Muscle of arm (tissue), 1 donor: ENCODE measurements at regions not wholly inside any gene's neighbourhood (a gene's known extent, or its start where the extent isn't known, plus 50 kb on each side); places are given as distances from the start of the nearest gene placed in this dataset.
"Not testable (repeated sequence)": the region's sequence is repeated elsewhere in the genome, so short reads cannot be mapped to it uniquely, and the experiment has no call there.

Experiments
- DNase-seq: peaks from one replicate; pipeline ENCODE4 v3.0.0-alpha.2; 2013

DNA sequence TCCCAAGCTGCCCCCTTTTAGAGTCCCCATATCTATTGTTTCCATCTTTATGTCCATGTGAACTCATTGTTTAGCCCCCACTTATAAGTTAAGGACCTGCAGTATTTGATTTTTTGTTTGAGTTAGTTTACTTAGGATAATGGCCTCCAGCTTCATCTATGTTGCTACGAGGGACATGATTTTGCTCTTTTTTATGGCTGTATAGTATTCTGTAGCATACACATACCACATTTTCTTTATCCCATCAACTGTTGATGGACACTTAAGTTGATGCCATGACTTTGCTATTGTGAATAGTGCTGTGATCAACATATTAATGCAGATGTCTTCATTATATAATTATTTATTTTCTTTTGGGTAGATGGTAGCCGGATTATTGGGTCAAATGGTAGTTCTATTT is 576.9 kb downstream of the ANKRD7 start:
- DNase-seq = no peak

DNA sequence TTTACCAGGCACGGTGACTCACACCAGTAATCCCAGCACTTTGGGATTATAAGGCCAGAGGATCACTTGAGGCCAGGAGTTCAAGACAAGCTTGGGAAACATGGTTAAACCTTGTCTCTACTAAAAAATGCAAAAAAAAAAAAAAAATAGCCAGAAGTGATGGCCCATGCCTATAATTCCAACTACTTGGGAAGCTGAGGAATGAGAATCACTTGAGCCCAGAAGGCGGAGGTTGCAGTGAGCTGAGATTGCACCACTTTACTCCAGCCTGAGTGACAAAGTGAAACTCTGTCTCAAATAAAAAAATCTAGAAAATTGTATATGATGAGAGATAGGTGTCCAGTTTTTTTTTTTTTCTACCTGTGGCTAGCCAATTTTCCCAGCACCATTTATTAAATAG is 578.2 kb downstream of the ANKRD7 start:
- no peak for DNase-seq

DNA sequence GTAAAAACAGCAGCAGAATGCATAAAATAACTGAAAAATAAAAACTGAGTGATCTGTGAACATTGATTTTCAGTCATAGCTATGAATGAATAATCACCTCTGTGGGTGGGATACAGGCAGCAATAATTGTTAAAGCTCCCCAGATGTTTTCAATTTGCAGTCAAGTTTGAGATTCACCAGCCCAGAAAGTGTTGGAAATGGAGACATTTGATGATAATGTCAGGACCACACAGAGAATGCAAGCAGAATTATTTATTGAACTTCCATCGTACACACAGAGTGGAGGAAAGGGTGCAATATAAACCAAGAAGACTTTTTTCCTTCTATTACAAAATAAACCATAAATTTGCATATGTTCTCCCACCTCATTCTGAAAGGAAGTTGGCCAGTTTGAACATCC is 601.7 kb downstream of the ANKRD7 start:
- DNase-seq = peak; percentile 7

DNA sequence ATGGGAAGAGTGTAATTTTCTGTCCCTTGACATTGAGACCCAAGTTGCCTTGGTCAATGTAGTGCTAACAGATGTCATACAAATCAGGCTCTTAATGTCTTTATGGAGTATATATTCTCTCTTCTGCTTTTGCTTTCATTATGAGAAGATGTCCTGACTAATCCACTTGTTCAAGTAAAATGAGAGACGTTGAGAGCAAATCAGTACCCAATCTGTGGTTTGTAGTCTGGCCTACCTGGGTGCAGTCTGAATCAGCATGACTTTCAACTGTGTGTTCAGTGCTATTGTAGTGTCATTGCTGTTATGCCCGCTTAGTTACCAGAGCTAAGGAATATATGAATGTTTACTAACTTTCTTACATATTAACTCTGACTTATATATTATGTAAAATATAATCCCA is 612.4 kb downstream of the ANKRD7 start:
- DNase-seq = no peak

DNA sequence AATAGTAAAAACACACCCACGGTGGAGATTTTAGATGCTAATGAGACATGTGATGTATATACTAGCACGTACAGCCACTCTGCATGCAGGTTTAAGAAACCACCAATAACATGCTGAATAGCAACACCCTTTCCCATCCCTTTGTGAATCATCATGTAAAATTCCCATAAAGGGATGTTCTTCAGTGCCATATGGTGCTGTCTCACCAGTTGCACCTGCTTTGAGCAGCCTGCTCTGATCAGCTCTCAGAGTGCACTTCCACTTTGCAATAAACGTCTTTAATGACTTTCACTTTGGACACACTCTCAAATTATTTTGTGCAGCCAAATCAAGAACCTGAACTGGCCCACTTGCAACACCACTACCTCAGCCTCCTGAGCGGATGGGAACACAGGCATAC is 615.0 kb downstream of the ANKRD7 start:
- DNase-seq = no peak

DNA sequence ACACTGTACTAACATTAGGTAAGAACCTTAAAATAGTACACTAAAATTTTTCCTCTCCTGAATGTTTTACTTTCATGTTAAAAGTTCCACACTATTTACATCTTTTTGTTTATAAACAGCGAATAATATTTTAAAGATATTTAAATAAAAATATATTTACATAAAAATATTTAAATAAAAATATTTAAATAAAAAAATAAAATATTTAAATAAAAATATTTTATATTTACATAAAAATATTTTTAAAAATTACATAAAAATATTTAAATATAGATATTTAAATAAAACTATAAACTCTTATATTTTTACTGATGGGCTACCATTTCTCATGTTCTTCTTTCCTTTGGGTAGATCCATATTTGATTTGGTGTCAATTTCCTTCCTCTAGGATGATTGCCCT is 619.0 kb downstream of the ANKRD7 start:
- no peak for DNase-seq

DNA sequence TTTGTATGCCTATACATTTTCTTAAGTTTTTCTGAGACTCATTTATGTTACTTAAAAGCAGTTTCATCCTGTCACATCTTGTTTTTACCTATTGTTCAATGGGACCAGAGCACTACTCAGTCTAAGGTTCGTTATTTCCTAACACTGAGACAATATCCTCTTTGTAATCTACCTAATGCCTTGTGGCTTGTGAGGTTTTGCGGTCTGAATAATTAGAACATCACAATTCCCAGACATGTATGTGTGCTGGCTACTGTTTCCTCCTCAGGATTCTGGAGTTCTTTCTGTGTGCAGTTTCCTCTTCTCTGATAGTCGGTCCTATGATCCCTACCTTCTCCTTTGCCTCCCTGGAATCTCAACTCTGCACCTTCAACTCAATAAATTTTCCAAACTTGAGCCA is 620.2 kb downstream of the ANKRD7 start:
- DNase-seq = no peak

DNA sequence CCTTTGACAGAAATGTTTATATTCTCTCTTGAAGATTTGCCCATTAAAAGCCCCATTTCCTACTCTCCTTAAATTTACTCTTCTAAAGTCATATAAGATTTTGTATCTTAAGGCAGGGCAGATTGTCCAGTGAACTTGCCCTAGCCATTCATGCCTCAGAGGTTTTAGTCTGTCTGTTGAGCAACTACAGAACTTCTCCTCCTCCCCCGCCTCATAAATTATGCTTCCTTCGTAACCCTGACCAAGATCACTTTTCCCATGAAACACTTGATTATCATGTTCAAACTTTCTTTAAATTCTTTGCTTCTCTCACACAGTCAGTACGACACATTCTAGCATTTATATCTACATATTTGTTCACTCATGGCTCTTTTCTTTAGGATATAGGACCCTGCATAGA is 621.3 kb downstream of the ANKRD7 start:
- DNase-seq = no peak

DNA sequence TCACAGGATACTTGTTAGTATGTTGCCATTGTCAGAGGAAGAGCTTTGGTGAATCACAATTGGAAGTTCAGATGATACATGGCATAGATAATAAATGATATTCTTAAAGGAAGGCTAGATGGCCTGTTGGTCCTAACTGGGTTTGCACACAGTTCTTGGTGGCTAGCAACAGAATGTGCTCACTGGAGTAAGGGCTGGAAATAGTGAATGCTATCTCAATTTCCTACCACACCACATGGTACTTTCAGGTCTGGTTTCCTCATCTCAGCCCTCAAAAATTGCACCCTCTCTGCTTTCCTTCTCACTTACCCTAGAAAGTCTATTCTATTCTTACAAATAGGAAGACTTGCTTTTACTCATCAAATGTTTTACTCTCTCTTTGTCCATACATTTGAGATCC is 622.5 kb downstream of the ANKRD7 start:
- DNase-seq = no peak

DNA sequence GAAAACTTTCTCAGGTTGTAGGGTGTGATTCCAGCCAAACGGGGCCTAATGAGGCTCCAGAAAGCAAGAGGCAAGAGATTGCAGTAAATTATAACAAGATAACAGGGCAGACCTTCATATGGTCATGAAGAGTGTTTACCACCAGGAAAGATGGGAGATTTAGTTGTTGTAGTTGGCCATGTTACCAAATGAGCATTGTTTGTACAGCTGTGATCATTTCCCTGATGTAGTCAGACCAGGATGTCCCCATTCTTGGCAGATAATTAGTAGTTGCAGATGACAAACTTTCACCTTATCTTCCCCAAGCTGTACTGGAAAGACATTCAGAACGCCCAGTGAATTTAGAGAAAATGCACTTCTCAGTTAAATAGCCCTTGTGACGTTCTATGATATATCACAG is 630.8 kb downstream of the ANKRD7 start:
- no peak for DNase-seq

DNA sequence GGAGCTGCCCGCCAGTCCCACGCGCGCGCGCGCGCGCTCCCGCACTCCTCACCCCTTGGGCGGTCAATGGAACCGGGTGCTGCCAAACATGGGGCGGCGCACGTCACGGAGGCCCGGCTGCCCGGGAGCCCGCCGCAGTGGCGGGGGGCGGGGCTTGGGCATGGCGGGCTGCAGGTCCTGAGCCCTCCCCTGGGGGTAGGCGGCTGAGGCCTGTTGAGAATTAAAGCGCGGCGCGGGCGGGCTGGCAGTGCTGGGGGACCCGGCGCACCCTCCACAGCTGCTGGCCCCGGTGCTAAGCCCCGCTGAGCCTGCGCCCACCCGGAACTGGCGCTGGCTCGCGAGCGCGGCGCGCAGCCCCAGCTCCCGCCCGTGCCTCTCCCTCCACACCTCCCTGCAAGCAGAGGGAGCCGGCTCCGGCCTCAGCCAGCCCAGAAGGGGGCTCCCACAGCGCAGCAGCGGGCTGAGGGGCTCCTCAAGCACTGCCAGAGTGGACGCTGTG is 634.2 kb downstream of the ANKRD7 start:
- no peak for DNase-seq

DNA sequence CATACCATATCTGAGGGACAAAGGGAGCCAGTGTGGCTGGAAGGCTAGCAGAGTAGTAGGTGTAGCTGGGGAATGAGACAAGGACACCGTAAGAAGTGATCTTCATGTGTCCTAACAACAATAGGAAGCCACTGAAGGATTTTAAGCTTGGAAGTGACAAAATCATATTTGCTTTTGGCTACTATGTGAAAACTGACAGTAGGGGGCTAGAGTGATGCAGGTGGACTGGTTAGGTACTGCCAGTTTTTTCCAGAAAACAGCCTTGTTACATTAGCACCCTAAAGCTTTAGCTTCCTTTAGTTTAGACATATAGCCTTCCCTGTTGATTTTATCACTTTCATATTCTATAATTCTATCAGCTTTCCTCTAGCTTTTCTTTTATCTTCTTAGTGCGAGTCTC is 637.1 kb downstream of the ANKRD7 start:
- no peak for DNase-seq

DNA sequence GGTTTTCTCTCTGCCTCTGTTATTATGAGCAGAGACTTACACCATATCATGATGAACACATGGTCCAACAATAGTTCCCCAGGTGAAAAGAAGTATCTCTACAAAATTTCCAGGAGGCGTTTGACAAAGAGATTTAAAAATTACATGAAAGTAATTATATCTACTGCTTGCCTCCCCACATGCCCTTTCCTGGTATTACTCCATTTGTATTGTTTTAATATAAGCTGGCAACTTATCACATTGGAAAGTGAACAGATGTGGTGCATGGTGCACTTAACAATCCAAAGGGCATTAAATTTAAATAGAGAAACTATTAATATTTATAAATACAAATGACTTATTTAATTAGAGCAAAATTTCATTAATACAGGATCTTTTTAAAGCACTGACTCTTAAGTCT is 638.2 kb downstream of the ANKRD7 start:
- DNase-seq = no peak

DNA sequence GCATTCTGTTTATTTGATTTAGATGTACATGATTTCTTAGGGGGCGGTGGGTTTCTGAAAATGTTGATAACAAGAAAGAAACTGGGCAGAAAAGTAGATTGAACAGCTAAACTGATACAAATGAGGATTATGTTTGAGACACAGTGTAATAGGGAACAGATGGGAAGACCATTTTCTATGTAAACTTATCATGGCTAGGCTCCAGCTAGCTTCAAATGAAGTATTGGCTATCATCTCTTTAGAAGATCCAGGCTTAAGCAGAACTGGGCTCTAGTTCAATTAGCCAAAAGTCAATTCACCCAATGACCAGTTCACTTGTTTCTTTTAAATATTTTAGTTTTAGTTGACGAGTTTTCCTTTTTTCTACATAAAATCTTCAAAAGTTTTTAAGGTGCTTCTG is 639.5 kb downstream of the ANKRD7 start:
- DNase-seq = peak; percentile 31

DNA sequence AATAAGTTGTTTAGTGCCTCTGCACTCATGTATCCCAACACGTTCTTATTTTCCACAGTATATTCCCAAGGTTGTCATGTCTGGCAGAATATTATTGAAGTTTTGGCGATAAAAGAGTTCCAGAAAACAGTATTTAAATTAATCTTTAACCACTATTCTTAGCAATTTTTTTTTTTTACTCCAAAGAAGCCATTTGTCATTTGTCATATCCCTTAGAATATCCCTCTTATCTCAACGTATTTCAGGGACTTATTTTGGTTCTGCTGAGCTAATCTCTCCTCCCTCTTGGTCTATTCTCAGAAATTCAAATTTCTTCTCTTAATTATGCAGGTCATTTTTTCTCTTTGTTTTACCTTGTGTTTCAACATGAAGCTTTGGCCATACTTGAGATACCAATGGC is 643.4 kb downstream of the ANKRD7 start:
- no peak for DNase-seq

DNA sequence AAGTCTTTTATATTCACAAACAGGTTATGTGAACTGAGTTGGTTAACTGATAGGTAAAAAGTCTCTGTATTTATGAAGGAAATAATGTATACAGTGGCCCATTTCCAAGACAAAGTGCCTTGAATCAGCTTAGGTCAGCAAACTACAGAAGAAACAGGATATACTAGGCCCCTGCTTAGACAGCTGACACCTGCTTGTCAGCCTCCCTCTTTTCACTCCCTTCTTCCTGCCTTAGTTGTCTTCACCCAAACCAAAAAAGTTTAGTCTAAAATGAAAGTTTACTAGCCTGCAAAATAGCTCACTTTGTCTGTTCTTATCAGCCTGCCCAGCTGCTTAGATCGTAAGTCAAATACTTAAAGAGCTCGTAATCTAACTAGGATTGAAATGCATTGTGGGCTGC is 644.6 kb downstream of the ANKRD7 start:
- not testable (repeated sequence) for DNase-seq

DNA sequence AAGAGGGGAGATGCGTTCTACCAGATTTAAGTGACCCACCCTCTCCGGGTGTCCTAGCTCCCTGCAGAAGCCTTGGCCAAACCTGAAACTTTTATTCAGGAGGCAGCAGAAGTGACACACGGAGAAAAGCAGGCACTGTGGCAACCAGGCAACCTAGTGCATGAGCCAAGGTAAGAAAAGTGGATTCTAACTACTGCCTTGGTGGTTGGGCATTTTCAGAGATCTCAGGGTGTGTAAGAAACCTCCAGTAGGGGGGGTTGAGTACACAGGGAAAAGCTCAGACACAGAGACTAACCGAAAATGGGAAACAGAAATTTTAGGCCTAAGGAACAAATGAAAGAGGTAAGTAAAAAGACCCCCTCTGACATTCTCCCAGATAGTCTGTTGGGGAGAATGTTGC is 645.7 kb downstream of the ANKRD7 start:
- DNase-seq = no peak

DNA sequence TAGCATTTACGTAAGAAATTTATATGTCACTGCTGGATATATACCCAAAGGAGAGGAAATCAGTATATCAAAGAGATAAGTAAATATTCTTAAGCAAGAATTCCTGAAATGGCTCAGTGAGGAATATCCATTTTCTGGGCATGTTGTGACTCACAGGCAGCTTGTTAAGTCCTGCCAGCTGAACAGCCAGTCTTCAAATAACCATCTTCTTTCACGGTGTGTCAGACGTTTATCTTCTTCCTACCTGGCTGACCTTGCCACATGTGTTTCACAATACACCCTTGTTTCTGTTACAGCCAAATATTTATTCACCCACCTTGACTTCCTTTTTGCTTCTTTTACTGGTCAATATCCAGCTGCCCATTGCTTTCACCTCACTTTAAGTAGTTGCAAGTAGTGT is 648.1 kb downstream of the ANKRD7 start:
- DNase-seq = no peak

DNA sequence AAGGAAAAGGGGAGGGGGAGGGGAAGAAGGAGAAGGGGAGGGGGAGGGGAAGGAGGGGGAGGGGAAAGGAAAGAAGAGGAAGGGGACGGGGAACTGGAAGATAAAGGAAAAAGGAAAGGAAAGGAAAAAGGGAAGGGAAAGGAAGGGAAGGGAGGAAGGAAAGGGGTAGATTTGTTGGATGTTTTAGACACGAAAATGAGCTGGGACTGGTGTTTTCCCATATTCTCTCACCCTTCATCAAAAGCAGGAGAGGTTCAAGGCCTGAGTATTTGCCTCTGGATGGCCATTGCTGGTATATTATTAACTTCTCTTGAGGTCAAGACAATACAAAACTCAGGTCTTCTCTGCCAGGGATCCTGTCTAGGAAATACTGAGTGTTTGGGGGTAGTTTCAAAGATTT is 652.7 kb downstream of the ANKRD7 start:
- no peak for DNase-seq

DNA sequence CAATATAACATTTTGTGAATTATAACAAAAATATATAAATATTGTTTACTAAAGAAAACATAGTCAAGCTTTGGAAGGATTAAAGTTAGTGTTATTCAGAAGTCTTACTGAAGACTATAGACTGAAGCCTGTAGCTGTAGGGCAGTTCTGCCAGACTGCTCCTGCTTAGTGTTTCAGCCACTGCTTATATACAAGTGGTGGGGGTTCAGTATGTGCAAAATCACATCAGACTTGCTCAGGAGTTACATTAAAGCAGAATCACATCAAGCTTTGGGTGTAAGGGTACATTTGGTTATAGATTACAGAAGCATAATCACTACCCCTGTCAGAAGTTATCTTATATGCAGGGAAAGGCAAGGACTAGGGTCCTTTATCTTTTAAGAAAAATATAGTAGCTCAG is 653.8 kb downstream of the ANKRD7 start:
- no peak for DNase-seq

DNA sequence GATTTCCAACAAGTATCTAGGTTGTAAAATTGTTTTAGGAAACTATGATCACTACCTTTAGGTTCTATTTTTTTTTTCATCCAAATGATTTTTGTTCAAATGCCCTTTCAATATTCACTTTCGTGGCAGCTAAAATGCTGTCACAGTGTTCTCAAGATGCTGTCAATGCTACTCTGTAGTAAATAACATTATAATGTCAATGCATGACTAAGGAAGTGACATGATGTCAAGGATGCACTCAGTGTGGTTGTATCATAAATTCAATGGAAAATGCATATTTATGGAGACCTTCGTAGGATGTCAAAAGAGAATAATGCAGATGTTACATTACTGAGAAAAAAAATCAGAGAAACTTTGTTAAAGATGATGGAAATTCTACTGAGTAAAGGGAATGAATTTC is 673.8 kb downstream of the ANKRD7 start:
- no peak for DNase-seq

DNA sequence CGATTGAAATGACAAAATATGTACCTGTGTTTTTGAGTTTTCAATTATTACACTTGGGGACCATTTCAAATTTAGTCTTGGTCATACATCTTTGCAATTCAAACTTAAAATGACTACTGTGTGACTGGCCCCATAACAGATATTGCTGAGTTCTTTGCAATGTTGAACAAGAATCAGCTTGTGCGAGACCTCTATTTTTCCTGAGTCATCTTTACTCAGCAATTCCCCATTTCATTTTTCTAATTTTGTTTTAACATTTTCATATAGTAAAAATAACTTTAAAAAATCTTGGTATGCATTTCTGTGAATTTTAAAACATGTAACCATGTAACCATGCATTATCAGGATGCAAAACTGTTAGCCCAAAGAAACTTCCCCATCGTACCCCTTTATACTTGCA is 678.1 kb downstream of the ANKRD7 start:
- DNase-seq = no peak

DNA sequence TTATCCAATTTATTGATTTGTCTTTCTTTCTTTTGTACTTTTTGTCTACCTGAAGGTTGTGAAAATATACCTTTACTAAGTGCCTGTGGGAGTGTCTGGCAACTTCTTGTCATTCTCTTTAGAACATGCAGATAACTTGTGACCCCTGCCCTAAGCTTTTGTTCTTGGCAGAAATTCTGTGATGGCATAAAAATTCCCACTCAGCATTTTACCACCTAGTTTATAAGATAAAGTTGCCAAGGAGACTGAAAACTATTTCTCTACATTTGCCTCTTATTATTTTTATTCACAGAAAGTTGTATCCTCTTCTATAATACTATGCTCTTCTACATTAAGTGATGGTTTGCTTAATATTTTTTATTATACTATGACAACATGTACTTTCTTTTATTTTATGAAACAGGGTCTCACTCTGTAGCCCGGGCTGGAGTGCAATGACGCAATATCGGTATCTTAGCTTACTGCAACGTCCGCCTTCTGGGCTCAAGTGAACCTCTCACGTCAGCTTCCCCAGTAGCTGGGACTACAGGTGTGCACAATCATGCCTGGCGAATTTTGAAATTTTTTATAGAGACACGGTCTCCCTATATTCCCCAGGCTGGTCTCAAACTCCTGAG is 683.5 kb downstream of the ANKRD7 start:
- no peak for DNase-seq

DNA sequence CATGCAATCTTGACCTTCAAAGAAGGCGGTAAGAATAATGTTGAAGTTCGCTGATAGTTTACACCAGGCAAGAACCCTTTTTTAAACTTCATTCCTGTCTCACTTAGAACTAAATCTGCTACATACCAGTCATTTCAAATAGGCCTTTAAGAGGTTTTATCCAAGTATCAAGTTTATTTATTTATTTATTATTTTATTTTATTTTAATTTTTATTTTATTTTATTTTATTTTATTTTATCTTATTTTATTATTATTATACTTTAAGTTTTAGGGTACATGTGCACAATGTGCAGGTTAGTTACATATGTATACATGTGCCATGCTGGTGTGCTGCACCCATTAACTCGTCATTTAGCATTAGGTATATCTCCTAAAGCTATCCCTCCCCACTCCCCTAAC is 691.6 kb downstream of the ANKRD7 start:
- DNase-seq = not testable (repeated sequence)

DNA sequence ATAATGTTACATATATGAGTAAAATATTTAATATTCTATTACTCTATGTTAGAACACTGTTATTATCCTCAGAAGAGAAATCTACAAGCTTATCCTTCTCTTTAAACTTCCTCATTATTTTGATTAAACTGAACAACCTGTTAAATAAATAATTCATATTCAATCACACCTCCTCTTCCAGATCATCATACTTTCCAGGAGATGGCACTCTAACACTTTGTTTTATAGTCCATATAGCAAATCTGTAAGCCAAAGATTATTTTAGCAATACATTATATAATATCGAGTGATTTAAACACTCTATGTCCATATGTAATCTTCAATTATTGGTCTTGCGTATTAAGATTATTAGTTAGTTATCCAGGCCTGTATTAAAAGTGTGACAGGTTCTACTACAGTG is 694.1 kb downstream of the ANKRD7 start:
- DNase-seq = peak; percentile 4
